HG03135 (cell line): ENCODE measurements at regions not wholly inside any gene's neighbourhood (a gene's known extent, or its start where the extent isn't known, plus 50 kb on each side); places are given as distances from the start of the nearest gene placed in this dataset.

Experiments
- ATAC-seq: cut with Tn5 transposase; IDR thresholded peaks from one replicate; pipeline ENCODE4 v1.9.1; 2021; ENCODE audit warnings: mild to moderate bottlenecking, moderate library complexity; ENCODE audit not compliant: unreplicated experiment

DNA sequence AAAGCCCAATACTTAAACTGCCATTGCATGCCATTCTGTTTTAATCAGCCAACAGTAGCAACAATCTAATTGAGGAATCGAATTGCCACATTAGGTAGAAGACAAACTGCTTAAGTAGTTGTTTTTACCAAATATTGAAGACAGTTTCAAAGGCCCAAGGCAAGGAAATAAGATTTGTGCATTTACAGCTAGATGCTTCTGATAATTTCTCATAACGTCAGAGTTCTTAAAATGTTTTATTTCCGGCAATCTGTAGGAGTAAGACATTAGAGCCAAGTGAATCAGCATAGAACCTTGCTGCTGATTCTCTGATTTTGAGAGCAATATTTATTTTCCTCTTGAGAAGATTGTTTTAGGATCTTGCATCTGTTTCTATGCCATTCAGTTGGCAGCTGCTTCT, 174.3 kb downstream of the RBM43 start:
- no peak for ATAC-seq

DNA sequence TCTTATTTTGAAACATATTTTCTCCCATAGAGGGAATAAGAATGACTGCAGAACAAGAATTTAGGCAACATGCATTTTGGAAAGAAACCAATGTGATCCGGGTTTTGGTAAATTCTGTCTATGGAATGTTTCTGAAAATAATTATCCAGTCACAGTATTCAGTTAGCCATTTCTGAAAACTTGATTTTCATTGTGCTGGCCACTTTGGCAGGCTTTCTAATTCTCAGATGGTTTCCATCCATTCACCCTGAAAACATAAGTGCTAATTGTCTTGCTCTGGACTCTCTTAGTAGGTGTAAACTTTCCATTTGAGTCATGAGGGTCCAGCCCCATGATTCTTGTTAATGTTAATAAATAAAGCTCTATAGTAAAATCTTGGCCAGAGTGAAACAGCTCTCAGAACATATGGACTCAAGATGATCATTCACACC, 176.5 kb downstream of the RBM43 start:
- no peak for ATAC-seq

DNA sequence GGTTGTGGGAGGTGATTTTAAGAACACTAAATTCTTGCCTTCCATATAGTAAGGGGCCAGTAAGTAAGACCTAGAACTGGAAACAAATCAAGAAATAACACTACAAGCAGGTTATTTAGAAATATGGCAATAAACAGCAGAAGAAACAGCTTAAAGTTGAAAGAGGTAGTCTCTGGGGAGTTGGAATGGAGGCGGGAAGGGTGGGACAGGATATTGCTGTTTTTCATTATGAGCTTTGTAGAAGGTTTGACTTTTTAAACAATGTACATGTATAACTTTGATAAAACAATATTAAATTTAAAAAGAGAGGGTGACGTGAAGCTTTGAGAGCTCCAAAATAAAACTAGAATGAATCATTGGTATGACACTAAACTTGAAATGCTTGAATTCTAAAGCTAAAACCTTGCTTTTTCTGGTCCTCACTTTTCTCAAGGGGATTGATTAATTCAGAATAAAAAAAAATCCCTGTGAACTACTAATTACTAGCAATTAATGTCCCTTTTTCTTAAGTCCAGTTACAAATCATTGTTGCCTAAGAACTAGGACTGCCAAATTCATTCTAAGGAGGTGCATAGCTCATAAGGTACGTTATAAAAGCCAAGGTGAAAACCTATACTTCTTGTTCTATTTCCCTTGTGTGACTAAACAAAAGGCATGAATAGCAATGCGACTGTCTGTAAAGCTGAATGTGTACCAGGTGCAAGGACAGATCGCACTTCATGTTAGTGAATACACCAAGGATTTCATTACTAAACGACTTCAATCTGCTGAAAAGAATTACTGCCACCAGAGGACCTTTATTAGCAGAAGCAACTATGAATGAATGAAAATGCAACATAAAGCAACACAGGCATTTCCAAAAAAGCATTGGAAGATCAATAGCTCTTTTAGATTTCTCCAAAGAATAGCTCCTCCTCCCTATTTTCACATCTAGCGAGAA, 177.5 kb downstream of the RBM43 start:
- ATAC-seq = no peak

DNA sequence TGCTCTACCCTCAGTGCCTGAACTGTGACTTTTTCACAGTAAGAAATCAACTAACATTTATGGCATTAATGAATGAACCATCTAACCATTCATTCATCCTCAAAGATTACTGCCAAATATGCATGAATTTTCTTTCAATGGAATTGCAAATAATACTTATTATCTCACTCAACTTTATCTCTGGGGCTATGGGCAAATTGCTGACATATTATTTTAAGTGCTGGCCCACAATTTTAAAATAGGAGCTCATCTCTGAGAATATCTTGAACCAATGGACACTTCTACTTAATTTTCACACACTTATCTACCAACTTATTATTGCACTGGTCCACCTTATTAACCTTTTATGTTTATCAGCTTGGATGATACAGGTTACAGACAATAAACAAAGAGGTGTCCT, 182.8 kb downstream of the RBM43 start:
- no peak for ATAC-seq

DNA sequence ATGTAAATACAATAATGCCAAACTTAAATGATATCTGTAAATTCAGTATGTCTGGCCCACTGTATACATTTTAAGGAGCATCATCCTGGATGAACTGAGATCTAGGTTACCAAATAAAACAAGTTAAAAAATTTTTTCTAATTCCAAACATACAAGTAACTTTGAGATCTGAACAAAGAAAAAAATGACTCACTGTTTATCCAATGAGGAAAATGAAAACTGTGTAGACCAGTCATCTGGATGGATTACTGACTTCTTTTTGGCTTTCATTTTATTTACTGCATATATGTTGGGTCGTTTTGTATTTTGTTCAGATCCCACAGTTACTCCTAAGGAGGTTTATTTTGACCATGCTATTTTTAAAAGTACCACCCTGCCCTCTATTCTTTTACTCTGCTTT, 189.8 kb downstream of the RBM43 start:
- no peak for ATAC-seq

DNA sequence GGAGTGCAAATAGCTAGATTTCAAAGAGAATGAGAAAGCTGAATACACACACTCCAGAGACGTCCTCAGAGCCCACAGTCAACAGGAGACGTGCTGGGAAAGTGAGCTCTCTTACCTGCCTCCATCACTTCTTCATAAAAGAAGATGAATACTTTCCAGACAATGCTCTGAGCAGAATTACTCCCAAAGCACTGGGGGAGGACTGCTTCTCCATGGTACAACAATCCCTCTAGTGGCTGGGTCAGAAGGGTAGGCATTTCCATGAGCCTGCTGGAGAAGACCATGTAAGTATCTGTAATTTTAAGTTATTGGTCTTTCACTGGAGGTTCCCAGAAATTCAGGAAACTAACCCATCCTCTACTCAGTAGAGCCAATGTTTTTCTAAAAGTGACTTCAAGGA, 190.3 kb downstream of the RBM43 start:
- no peak for ATAC-seq

DNA sequence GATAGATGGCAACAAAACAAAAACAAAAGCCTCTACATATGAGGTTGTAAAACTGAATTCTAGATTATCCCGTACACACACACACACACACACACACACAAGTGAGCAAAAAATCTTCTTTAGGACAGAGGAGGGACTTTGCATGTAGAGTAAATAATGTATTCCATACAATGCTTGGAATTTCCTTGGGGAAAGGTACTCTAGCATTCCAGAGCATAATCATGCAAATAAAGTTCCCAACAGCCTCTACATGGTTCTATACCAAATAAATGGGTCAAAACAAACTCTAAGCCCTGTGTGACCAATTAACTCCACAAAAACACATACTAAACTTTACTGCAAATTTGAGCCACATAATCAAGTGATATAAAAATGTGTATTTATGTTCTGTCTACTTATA, 191.4 kb downstream of the RBM43 start:
- no peak for ATAC-seq

DNA sequence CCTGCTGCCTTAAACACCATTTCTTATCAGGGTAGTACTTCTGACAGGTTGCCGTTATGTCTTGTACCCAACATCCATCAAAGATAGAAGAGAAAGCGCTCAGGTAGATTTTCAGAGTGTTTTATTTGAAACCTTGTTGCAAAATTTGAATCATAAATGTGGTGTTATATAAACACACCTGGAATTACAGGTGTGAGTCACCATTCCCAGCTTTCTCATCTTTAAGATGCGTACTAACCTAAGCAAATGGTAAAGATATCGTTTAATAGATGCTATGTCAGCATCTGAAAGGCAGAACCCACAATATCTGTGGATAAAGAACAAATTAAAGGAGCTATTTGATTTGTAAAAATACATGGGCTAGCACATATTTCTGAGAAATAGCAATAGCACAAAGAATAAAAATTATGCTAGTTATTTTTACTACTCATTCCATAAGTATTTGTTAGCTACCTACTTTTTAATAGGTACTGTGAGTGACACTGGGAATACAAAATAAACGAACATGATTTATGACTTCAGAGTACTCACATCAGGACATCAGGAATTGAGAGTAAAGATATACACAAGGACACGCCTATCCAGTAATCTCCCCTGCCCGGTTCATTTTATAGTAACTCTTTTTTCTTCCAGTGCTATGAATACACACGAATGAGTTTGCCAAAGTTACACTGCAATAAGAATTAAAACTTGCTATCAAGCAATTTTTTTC, 193.8 kb downstream of the RBM43 start:
- ATAC-seq = no peak

DNA sequence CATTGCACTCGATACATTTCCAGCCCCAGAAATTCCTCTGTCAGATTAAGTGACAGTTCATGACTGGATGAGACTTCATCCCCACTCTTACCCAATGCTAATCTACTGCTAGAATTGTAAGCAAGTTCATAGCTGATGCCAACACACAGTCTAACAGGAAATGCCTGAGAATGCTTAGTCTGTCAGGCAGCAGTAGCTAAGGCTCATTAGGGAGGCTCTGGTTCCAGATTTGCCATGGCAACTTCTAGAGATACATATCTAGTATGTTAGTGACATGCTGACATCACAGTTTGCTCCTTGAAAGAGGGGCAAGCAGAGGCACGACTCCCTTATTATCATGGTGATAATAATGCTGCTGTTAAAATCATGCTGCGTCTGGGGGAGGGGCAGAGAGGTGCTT, 198.4 kb downstream of the RBM43 start:
- no peak for ATAC-seq

DNA sequence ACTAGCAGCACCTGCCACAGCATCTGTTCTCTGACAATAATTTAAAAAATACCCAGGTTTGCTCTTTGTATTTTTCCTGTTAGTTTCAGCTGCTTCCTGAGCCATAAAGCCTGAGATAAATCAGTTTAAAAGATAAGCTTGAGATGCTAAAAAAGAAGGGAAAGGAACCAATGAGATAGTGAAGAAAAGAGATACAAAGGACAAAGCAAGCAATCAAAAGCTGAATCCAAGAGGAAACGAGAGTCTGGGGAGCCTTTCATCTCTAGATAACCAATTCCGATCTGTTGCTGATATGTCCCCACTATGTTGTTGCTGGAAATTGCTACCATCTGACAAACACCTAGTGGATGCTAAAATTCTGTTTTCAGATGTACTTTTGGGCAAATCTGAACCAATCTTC, 201.4 kb downstream of the RBM43 start:
- no peak for ATAC-seq

DNA sequence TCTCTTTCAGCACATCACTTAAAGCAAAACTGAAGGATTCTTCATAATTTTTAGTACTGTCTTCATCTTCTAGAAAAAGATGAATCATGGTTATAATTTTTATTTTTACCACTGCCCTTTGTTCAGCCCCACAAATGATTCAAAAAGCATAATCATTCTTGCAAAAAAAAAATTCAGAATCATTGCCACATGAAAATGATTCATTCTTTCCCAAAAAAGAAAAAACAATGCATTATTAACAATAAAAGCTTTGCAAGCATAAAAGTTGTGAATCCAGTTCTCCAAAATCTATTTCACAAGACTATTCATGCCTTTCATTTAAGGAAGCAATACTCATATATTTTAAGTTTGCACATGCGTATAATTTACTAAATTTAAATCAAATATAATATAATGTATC, 204.8 kb downstream of the RBM43 start:
- no peak for ATAC-seq

DNA sequence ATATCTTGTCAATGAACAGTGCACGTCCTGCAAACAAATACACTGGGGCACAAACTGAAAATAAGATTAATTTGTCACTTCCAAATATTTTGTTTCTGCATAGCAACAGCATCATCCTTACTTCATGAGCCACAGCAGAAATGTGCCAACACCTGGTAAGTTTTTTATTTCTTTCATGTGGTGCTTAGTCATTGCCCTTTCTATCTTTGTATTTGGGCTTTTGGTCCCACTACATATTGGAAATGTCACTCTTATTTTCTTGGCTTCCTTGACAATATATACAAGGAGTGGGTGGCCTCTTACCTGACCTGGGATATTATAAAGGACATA, 208.0 kb downstream of the RBM43 start:
- no peak for ATAC-seq

DNA sequence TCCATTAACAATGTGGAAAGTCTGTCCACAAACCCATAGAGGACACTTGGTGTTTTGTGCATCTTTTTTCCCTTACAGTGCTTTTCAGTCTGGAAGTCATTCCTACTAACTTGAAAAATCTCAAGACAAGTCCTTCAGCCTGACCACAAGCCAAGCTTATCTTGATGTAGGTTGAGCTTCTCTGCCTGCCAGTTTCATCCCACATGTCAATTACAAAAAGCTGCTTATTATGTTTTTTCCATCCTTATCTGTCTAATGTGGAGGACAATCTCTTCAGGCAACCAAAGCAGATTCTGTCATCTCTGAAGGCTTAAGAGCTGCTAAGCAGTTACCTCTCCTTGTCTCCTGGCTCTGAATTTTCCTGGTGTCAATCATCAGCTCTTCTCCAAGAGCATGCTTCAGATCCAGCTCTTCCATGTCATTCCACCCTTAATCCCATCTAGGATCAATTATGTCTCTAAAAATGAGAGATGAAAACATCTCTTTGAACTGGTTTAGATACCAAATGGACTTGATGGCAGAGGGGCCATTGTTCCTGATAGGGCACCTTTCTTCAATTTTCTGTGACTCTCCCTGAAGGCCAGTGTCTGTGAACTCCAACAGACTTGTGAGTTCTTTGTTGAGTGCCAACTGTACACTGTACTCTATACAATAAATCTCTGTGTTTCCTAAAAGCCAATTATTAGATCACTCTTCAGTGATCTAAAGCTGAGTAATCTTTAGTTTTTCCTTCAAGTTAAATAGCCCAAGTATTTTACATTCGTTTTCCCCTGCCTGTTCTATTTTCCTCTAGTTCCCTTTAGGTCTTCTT, 208.6 kb downstream of the RBM43 start:
- no peak for ATAC-seq

DNA sequence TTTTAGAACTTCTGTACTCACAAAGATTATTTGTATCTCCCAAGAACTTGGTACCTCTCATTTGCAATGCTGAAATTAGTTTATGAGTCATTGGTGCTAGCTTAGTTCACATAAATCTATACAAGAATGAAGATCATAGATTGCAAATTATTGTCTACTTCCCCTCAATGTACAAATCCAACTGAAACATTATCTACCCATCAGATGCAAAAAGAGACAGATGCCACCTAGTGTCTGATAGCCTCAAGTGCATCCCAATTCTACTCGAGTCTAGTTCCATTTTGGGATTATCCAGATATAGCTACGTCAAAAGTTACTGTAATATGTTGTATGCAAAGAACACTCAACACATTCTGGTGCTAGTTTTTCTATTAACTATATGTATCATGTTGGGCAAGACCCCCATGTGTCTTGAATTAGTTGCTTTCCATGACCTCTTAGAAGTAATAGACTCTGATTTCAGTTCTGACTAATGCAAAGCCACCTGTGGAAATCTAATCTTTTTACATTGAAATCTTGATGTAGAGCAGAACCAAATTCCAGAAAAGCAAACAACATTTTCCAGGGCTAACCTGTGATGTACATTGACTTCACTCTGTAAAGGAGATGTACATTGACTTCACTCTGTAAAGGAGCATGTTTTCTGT, 210.0 kb downstream of the RBM43 start:
- peak; percentile 87 for ATAC-seq

DNA sequence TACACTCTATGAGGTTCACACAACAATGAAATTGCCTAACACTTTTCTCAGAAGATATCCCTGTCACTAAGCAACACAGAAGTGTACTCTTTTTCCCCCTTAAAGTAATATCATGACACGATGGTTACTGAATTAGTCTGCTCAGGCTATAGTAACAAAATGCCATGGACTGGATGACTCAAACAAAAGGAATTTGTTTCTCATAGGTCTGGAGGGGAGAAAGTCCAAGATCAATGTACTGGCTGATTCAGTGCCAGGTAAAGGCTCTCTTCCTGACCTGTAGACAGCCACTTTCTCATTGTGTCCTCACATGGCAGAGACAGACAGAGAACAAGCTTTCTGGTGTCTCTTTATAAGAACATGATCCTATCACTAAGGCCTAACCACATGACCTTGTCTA, 211.9 kb downstream of the RBM43 start:
- no peak for ATAC-seq

DNA sequence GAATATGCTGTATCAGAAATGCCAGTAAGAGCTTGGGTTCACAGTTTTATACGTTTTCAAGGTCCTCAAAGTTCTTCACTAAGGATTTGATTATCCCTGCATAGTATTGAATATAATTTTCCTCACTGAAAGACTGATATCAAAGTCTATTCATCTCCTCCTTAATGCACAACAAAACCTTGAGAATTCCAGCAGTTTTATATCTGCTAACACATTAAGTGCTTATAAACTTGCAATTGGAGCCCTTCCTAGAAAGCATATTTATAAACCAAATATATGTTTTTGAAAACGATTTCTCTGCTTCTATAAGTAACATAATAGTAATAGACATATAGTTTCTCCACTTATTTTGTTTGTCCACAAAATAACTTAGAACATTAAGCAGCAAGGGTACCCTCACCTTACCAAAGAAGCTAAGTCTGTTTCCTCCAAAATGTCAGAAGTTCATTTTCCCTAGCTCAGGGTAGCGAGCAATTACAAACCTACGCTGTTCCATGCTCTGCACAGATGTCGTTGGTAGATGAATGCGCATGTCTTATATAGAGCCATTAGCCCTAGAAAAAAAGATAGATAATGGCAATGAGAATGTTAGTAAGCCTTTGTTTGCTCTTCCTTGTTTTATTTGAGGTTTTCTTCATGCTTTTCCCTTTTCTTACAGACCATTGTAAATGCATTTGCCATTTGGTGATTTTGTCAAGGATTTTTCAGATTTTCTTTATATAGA, 213.2 kb downstream of the RBM43 start:
- no peak for ATAC-seq

DNA sequence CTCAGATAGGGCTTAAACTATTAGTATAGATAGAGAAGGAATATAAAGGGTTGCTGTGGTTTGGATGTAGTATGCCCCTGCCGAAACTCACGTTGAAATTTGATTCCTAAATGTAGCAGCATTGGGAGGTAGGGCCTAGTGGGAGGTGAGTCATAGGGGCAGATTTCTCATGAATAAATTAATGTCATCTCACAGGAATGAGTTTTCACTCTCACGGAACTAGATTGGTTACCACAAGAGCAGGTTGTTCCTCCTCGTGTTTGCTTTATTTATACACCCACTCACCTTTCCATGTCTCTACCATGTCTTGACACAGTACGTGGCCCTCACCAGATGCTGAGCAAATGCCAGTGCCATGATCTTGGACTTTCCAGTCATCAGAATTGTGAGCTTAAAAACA, 218.2 kb downstream of the RBM43 start:
- ATAC-seq = no peak

DNA sequence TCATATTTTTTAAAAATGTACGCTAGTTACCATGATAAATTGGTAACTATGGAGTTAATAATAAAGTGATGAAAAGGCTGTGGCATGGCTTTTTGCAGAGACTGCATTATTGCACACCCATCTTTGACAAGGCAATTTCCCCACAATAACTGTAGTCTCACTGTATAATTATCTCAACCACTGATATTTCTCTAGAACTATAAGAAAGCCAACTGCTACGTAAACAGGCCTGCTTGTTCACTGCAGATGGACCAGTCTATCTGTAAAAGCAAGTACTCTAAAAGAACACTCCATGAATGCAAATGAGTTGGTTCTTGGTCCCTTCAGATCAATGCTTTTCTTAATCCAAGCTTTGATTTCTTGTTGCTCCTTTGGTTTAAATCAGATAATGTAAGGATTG, 218.7 kb downstream of the RBM43 start:
- ATAC-seq = no peak

DNA sequence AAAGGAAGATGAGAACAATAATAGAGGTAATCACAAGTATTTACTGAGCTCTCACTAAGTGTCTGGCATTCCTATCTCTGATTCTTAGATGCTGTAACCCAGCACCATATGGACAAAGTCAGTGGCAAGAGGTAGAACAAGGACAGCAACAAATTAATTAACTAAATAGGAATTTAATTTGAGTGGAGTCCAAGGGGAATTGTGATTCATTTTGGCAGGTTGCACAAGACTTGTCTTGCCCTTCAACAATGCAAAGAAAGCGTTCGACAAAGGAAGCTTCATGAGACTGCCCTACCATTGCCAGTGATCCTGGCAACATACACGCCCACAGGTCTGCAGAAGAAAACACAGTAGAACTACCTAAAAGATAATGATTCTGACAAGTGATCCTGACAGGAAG, 221.6 kb downstream of the RBM43 start:
- no peak for ATAC-seq

DNA sequence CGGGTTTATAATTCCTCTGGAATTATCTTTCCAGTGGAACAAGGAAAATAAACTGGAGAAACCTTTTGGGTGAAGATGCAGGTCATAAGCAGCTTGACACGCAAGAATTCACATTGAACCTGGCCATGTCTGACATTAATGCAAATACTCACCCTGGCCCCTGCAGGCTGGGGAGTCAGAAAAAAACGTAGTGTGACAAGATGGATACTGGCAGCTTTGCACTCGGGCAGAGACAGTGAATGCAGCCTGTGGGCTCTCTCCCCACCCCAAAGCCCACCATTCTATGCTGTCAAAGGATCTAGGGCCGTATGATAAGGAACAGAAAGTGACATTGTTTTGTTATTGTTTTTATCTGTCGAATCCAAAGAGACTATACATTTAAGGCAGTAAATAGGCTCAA, 223.1 kb downstream of the RBM43 start:
- no peak for ATAC-seq
